Brain microvascular endothelial cell (primary cell): ENCODE measurements at regions not wholly inside any gene's neighbourhood (a gene's known extent, or its start where the extent isn't known, plus 50 kb on each side); places are given as distances from the start of the nearest gene placed in this dataset.

Experiments
- DNase-seq: peaks from one replicate; pipeline ENCODE4 v3.0.0-alpha.2; 2020
- H3K27ac ChIP-seq: fragments of 250-450 bp; sonication (Bioruptor Pico); 2 replicates; pipeline ENCODE4 v1.5.1; 2020; ENCODE audit warnings: mild to moderate bottlenecking, moderate library complexity
- H3K27me3 ChIP-seq: fragments of 250-450 bp; sonication (Bioruptor Pico); replicated peaks from 2 replicates; pipeline ENCODE4 v1.5.1; 2020; ENCODE audit warnings: mild to moderate bottlenecking
- H3K36me3 ChIP-seq: fragments of 250-450 bp; sonication (Bioruptor Pico); replicated peaks from 2 replicates; pipeline ENCODE4 v1.5.1; 2020; ENCODE audit warnings: mild to moderate bottlenecking
- H3K4me3 ChIP-seq: 2 replicates; pipeline ENCODE4 v1.5.1; 2011; ENCODE audit warnings: low read depth, mild to moderate bottlenecking, control low read depth, low read length, moderate library complexity
- CTCF ChIP-seq: IDR thresholded peaks from 2 replicates; pipeline ENCODE4 v1.5.1; 2011; ENCODE audit warnings: low read depth, mild to moderate bottlenecking, moderate library complexity, low read length, control low read depth, inconsistent platforms; ENCODE audit errors: missing control alignments
- in situ Hi-C: cut with HindIII; loops from 2 replicates; pipeline ENCODE4 v1.10.0; 2017; ENCODE audit warnings: low sequenced_read_pairs, low pct_ligation_motif_present

- no peak for TF ChIP-seq CTCF
- Histone ChIP-seq H3K4me3 (no peak overlapping the region), H3K27me3 (no peaks in the 10 kb centered on the region), H3K27ac (no peak overlapping the region), H3K36me3 (no peaks in the 10 kb centered on the region)
- DNase-seq, result no peak
- in situ Hi-C loops, result loop anchor here (10.0 kb wide), 1 partner anchor 291 kb away; no protein-coding TSS in a partner anchor
Observed at GRCh38 chr12:47326190-47326589, 246.4 kb upstream of the AMIGO2 start.

- TF ChIP-seq CTCF, result no peak
- DNase-seq, result no peak
- in situ Hi-C loops, result loop anchor here (10.0 kb wide), 1 partner anchor 289 kb away; no protein-coding TSS in a partner anchor
- H3K27ac ChIP-seq, result no peak overlapping the region
- no peak overlapping the region for H3K4me3 ChIP-seq
- H3K36me3 ChIP-seq, result no peaks in the 10 kb centered on the region
- H3K27me3 ChIP-seq, result no peaks in the 10 kb centered on the region
Observed at GRCh38 chr12:47323802-47324201, 244.0 kb upstream of the AMIGO2 start.

GRCh38 chr12:47321436-47321835 lies 241.7 kb upstream of the AMIGO2 start:
- Histone ChIP-seq H3K4me3 (no peak overlapping the region), H3K27me3 (no peaks in the 10 kb centered on the region), H3K36me3 (no peaks in the 10 kb centered on the region), H3K27ac (no peak overlapping the region)
- no peak for TF ChIP-seq CTCF
- DNase-seq, result no peak
- in situ Hi-C loops, result loop anchor here (10.0 kb wide), 1 partner anchor 287 kb away; no protein-coding TSS in a partner anchor

- H3K27ac ChIP-seq, result no peak overlapping the region
- no peak for TF ChIP-seq CTCF
- no peaks in the 10 kb centered on the region for H3K36me3 ChIP-seq
- H3K4me3 ChIP-seq, result no peak overlapping the region
- no peaks in the 10 kb centered on the region for H3K27me3 ChIP-seq
- no peak for DNase-seq
- in situ Hi-C loops, result loop anchor here (10.0 kb wide), 1 partner anchor 285 kb away; no protein-coding TSS in a partner anchor
Observed at GRCh38 chr12:47319746-47320145, 240.0 kb upstream of the AMIGO2 start.

GRCh38 chr12:47318963-47319362 lies 239.2 kb upstream of the AMIGO2 start:
- no peak overlapping the region for H3K27ac ChIP-seq
- TF ChIP-seq CTCF, result no peak
- H3K27me3 ChIP-seq, result no peaks in the 10 kb centered on the region
- H3K4me3 ChIP-seq, result no peak overlapping the region
- no peak for DNase-seq
- H3K36me3 ChIP-seq, result no peaks in the 10 kb centered on the region
- in situ Hi-C loops, result no loop called here

GRCh38 chr12:47317175-47317915 lies 237.6 kb upstream of the AMIGO2 start:
- Histone ChIP-seq H3K4me3 (no peak overlapping the region), H3K27me3 (no peaks in the 10 kb centered on the region)
- in situ Hi-C loops, result no loop called here

More at GRCh38 chr12:47317175-47317915, 237.6 kb upstream of the AMIGO2 start:
- DNase-seq, result no peak
- TF ChIP-seq CTCF, result no peak
- Histone ChIP-seq H3K27ac (no peak overlapping the region), H3K36me3 (no peaks in the 10 kb centered on the region)
